ENCODE measurements at regions not wholly inside any gene's neighbourhood (a gene's known extent, or its start where the extent isn't known, plus 50 kb on each side); places are given as distances from the start of the nearest gene placed in this dataset.
"Not testable (repeated sequence)": the region's sequence is repeated elsewhere in the genome, so short reads cannot be mapped to it uniquely, and the experiment has no call there.

GRCh38 chrX:82455852-82456251, 1052.2 kb upstream of the POU3F4 start:
- TF ChIP-seq POLR2A (IDR thresholded peaks at IDR 0.05), result not testable (repeated sequence)
- TF ChIP-seq, protein P1, sequence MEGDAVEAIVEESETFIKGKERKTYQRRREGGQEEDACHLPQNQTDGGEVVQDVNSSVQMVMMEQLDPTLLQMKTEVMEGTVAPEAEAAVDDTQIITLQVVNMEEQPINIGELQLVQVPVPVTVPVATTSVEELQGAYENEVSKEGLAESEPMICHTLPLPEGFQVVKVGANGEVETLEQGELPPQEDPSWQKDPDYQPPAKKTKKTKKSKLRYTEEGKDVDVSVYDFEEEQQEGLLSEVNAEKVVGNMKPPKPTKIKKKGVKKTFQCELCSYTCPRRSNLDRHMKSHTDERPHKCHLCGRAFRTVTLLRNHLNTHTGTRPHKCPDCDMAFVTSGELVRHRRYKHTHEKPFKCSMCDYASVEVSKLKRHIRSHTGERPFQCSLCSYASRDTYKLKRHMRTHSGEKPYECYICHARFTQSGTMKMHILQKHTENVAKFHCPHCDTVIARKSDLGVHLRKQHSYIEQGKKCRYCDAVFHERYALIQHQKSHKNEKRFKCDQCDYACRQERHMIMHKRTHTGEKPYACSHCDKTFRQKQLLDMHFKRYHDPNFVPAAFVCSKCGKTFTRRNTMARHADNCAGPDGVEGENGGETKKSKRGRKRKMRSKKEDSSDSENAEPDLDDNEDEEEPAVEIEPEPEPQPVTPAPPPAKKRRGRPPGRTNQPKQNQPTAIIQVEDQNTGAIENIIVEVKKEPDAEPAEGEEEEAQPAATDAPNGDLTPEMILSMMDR (IDR thresholded peaks at IDR 0.05), result not testable (repeated sequence)
